ENCODE measurements at regions not wholly inside any gene's neighbourhood (a gene's known extent, or its start where the extent isn't known, plus 50 kb on each side); places are given as distances from the start of the nearest gene placed in this dataset.

DNA sequence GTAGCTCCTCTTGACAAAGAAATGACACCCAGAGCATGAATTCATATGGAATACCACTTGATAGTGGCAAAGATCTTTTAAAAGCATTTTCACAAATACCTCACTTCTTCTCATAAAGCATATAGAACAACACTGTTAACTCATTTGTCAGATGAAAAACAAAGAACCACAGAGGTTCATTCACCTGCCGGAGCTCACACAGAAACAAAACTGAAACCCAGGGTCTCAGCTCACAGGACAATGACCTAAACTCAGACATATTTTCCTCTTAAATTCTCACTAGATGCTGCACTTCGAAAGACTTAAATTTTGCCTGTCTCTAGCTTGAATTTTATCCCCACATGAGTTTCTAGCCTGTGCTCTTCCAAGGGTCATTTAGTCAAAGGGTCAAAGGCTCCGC lies 339.0 kb downstream of the KCNN2 start:
- H3K4me1 Mint-ChIP-seq (ENCODE audit: unreplicated experiment), result no peaks in the 10 kb centered on the region
- no peaks in the 10 kb centered on the region for H3K27me3 Mint-ChIP-seq (ENCODE audit: unreplicated experiment)
- H3K36me3 Mint-ChIP-seq (ENCODE audit: unreplicated experiment), result no peaks in the 10 kb centered on the region
- no peak overlapping the region for H3K27ac Mint-ChIP-seq (ENCODE audit: unreplicated experiment)
- H3K9me3 Mint-ChIP-seq (ENCODE audit: unreplicated experiment), result peaks cover 6% of the 10 kb centered on the region
- no peak overlapping the region for H3K4me3 Mint-ChIP-seq (ENCODE audit: unreplicated experiment)
- no peak for DNase-seq (ENCODE audit: extremely low spot score, unreplicated experiment)
- TF ChIP-seq CTCF (IDR thresholded peaks at IDR 0.05), result no peak

- H3K4me3 Mint-ChIP-seq (ENCODE audit: unreplicated experiment), result no peak overlapping the region
- peaks cover 21% of the 10 kb centered on the region for H3K9me3 Mint-ChIP-seq (ENCODE audit: unreplicated experiment)
- DNase-seq (ENCODE audit: extremely low spot score, unreplicated experiment), result no peak
- no peaks in the 10 kb centered on the region for H3K36me3 Mint-ChIP-seq (ENCODE audit: unreplicated experiment)
- H3K27me3 Mint-ChIP-seq (ENCODE audit: unreplicated experiment), result no peaks in the 10 kb centered on the region
- no peaks in the 10 kb centered on the region for H3K4me1 Mint-ChIP-seq (ENCODE audit: unreplicated experiment)
- no peak overlapping the region for H3K27ac Mint-ChIP-seq (ENCODE audit: unreplicated experiment)
- TF ChIP-seq CTCF (IDR thresholded peaks at IDR 0.05), result no peak
These were observed 333.5 kb downstream of the KCNN2 start for GRCh38 chr5:114695292-114695904.

DNA sequence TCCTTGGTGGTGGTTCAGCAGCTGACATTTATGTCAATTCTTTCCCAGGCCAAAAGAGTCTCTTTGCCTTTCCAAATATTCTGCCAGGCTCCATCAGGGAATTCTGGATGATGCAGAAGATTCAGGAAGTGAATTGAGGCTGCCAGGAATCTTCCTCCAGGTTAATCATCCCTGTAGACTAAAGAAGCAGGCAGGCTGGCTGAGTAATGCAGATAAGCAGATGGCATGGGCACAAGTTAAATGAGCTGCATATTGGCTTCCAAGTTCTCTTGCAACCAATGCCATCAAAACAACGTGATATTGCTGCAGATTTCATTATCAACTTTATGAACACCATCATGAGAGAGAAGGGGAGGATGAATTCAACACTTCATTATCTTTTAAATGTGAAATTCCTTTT lies 324.5 kb downstream of the KCNN2 start:
- no peak for TF ChIP-seq CTCF (IDR thresholded peaks at IDR 0.05)
- no peaks in the 10 kb centered on the region for H3K27me3 Mint-ChIP-seq (ENCODE audit: unreplicated experiment)
- H3K4me1 Mint-ChIP-seq (ENCODE audit: unreplicated experiment), result no peaks in the 10 kb centered on the region
- DNase-seq (ENCODE audit: extremely low spot score, unreplicated experiment), result no peak
- peaks cover 5% of the 10 kb centered on the region for H3K9me3 Mint-ChIP-seq (ENCODE audit: unreplicated experiment)
- H3K4me3 Mint-ChIP-seq (ENCODE audit: unreplicated experiment), result no peak overlapping the region
- no peaks in the 10 kb centered on the region for H3K36me3 Mint-ChIP-seq (ENCODE audit: unreplicated experiment)
- no peak overlapping the region for H3K27ac Mint-ChIP-seq (ENCODE audit: unreplicated experiment)

GRCh38 chr5:114678778-114679177 lies 316.9 kb downstream of the KCNN2 start:
- Mint-ChIP-seq H3K4me3 (ENCODE audit: unreplicated experiment) (no peak overlapping the region), H3K27me3 (ENCODE audit: unreplicated experiment) (no peaks in the 10 kb centered on the region)

GRCh38 chr5:114665551-114665950 lies 303.7 kb downstream of the KCNN2 start:
- Mint-ChIP-seq H3K4me3 (ENCODE audit: unreplicated experiment) (no peak overlapping the region), H3K9me3 (ENCODE audit: unreplicated experiment) (peaks cover 14% of the 10 kb centered on the region), H3K27me3 (ENCODE audit: unreplicated experiment) (no peaks in the 10 kb centered on the region), H3K36me3 (ENCODE audit: unreplicated experiment) (no peaks in the 10 kb centered on the region), H3K4me1 (ENCODE audit: unreplicated experiment) (no peaks in the 10 kb centered on the region), H3K27ac (ENCODE audit: unreplicated experiment) (no peak overlapping the region)
- no peak for DNase-seq (ENCODE audit: extremely low spot score, unreplicated experiment)
- TF ChIP-seq CTCF (IDR thresholded peaks at IDR 0.05), result no peak

More at GRCh38 chr5:114678778-114679177, 316.9 kb downstream of the KCNN2 start:
- DNase-seq (ENCODE audit: extremely low spot score, unreplicated experiment), result no peak
- Mint-ChIP-seq H3K4me1 (ENCODE audit: unreplicated experiment) (no peaks in the 10 kb centered on the region), H3K27ac (ENCODE audit: unreplicated experiment) (no peak overlapping the region), H3K36me3 (ENCODE audit: unreplicated experiment) (no peaks in the 10 kb centered on the region), H3K9me3 (ENCODE audit: unreplicated experiment) (no peaks in the 10 kb centered on the region)
- no peak for TF ChIP-seq CTCF (IDR thresholded peaks at IDR 0.05)
